GM12892 (cell line): ENCODE measurements at regions not wholly inside any gene's neighbourhood (a gene's known extent, or its start where the extent isn't known, plus 50 kb on each side); places are given as distances from the start of the nearest gene placed in this dataset.

Experiments used
- POLR2A ChIP-seq: IDR thresholded peaks from 2 replicates; pipeline ENCODE4 v1.6.1; 2011; ENCODE audit warnings: low read depth, low read length, control low read depth
- POLR2AphosphoS5 ChIP-seq: IDR thresholded peaks from 2 replicates; pipeline ENCODE4 v1.6.1; 2011; ENCODE audit warnings: low read depth, low read length, control low read depth

DNA sequence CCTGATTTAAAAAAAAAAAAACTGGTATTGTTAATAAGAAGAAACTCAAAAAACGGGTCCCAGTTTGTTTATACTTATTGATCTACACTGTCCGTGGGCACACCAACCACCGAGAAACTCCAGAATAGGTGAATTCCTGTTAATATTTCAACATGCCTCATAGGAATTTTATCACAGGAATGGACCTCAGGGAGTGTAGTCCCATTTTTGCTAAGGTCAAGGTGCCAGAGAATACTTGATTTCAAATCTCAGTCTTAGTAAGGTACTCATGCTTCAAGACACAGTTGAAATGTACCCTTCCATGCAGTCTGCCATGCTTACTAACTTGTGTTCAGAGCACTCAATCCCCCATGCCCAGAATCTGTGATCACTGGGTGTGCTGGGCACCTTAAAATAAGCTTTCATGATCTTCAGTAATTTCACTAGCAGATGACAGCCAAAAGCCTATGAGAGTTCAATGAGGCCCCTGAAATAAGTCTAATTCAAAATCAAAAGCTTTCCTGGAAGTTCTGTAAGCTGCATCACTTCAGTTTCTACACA is 385.7 kb downstream of the TNS3 start:
- TF ChIP-seq POLR2AphosphoS5 (no peak), POLR2A (no peak)
